AG04450 (cell line): ENCODE measurements at regions not wholly inside any gene's neighbourhood (a gene's known extent, or its start where the extent isn't known, plus 50 kb on each side); places are given as distances from the start of the nearest gene placed in this dataset.

Experiments
- CTCF ChIA-PET: fragments of 300-600, 350-600 bp; formaldehyde crosslinking; extraction: SDS; loops from one replicate; lab custom pipeline; 2022; ENCODE audit warnings: antibody characterized with exemption, inconsistent platforms; lab: Charles Lee
- POLR2A ChIA-PET: fragments of 350-600 bp; formaldehyde crosslinking; extraction: SDS; loops from one replicate; lab custom pipeline; 2021; ENCODE audit warnings: antibody characterized with exemption, inconsistent platforms; lab: Yijun Ruan, JAX
- DNase-seq: peaks from one replicate; pipeline ENCODE4 v3.0.0-alpha.2; 2011; ENCODE audit warnings: low read depth, low spot score
- H3K27ac ChIP-seq: one replicate; pipeline ENCODE4 v1.5.1; 2012; ENCODE audit warnings: low read depth, low read length, control low read depth
- H3K27me3 ChIP-seq: one replicate; pipeline ENCODE4 v1.6.0; 2012; ENCODE audit warnings: low read length; ENCODE audit not compliant: control insufficient read depth, insufficient read depth
- H3K4me3 ChIP-seq: 2 replicates; pipeline ENCODE4 v1.5.1; 2011; ENCODE audit warnings: mild to moderate bottlenecking, low read depth, low read length, control low read depth
- H3K9me3 ChIP-seq: 2 replicates; pipeline ENCODE4 v1.5.1; 2012; ENCODE audit warnings: low read length; ENCODE audit not compliant: control insufficient read depth, insufficient read depth
- TF ChIP-seq, protein P1 (sequence below): IDR thresholded peaks from 2 replicates; pipeline ENCODE4 v1.5.1; 2011; ENCODE audit warnings: low read depth, low read length, control low read depth, inconsistent platforms

DNA sequence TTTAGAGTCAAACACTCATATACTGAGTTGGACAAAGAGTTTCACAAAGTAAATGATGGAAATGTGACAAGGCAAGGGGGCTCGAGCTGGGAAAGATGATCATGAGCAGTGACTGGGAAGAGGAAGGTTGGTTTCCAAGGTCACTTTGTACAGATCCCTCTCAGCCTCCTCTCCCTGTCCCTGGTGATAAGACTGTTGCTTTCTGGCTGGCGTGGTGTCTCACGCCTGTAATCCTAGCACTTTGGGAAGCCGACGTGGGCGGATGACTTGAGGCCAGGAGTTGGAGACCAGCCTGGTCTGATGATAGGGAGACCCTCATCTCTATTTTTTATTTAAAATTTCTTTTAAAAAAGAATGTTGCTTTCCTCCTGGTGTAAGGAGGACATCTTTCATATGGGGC, 65.4 kb upstream of the CALM2 start:
- Histone ChIP-seq H3K9me3 (no peaks in the 10 kb centered on the region), H3K4me3 (no peak overlapping the region), H3K27ac (no peak overlapping the region), H3K27me3 (peaks cover 3% of the 10 kb centered on the region)
- ChIA-PET POLR2A (no interaction called here), CTCF (no interaction called here)
- TF ChIP-seq, protein P1, sequence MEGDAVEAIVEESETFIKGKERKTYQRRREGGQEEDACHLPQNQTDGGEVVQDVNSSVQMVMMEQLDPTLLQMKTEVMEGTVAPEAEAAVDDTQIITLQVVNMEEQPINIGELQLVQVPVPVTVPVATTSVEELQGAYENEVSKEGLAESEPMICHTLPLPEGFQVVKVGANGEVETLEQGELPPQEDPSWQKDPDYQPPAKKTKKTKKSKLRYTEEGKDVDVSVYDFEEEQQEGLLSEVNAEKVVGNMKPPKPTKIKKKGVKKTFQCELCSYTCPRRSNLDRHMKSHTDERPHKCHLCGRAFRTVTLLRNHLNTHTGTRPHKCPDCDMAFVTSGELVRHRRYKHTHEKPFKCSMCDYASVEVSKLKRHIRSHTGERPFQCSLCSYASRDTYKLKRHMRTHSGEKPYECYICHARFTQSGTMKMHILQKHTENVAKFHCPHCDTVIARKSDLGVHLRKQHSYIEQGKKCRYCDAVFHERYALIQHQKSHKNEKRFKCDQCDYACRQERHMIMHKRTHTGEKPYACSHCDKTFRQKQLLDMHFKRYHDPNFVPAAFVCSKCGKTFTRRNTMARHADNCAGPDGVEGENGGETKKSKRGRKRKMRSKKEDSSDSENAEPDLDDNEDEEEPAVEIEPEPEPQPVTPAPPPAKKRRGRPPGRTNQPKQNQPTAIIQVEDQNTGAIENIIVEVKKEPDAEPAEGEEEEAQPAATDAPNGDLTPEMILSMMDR, result no peak
- DNase-seq, result no peak

- Histone ChIP-seq H3K27me3 (no peaks in the 10 kb centered on the region), H3K27ac (no peak overlapping the region), H3K4me3 (no peak overlapping the region), H3K9me3 (no peaks in the 10 kb centered on the region)
- CTCF ChIA-PET, result no interaction called here
- DNase-seq, result no peak
- TF ChIP-seq, protein P1, result no peak
- POLR2A ChIA-PET, result interaction anchor here (0.6 kb wide), 1 partner anchor 12 kb away, joined by 6 read pairs; no protein-coding TSS in a partner anchor
These were observed 63.0 kb upstream of the CALM2 start for GRCh38 chr2:47239119-47239969.

GRCh38 chr2:47238638-47239037, 62.3 kb upstream of the CALM2 start:
- Histone ChIP-seq H3K4me3 (no peak overlapping the region), H3K27me3 (no peaks in the 10 kb centered on the region), H3K27ac (no peak overlapping the region), H3K9me3 (no peaks in the 10 kb centered on the region)
- no peak for DNase-seq
- TF ChIP-seq, protein P1, result no peak
- ChIA-PET POLR2A (no interaction called here), CTCF (no interaction called here)

GRCh38 chr2:47237375-47238334, 61.3 kb upstream of the CALM2 start:
- POLR2A ChIA-PET, result interaction anchor here (0.6 to 1.3 kb wide), 2 partner anchors 21 to 39 kb away, joined by 3 read pairs; no protein-coding TSS in a partner anchor
- H3K9me3 ChIP-seq, result no peaks in the 10 kb centered on the region
- CTCF ChIA-PET, result interaction anchor here (0.6 kb wide), 1 partner anchor 82 kb away, joined by 4 read pairs; no protein-coding TSS in a partner anchor
- TF ChIP-seq, protein P1, result no peak
- H3K27me3 ChIP-seq, result no peaks in the 10 kb centered on the region
- no peak for DNase-seq
- H3K4me3 ChIP-seq, result no peak overlapping the region
- H3K27ac ChIP-seq, result no peak overlapping the region
